ENCODE measurements at regions not wholly inside any gene's neighbourhood (a gene's known extent, or its start where the extent isn't known, plus 50 kb on each side); places are given as distances from the start of the nearest gene placed in this dataset.

DNA sequence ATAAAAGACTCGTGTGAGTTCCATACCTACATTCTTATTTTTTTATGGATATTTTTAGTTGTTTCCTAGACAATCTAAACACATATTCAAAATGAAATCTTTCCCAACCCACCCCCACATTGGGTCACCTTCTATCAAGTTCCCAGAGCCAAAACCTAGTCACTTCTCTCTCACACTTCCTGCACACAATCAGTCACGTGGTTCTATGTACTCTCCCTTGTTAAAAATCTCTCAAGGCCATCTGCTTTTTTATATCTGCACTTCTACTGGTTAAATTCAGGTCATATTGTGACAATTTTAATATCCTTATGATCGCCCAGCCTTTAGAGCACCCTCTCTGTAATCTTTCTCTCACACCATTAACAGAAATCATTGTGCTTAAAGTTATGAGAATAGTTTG lies 175.0 kb upstream of the SYT10 start:
- Histone ChIP-seq H2AFZ (ENCODE audit: low read length) (no peak overlapping the region), H3K9me2 (replicated peaks; ENCODE audit: insufficient read depth, low read length) (no peaks in the 10 kb centered on the region), H3K4me3 (ENCODE audit: low read length) (no peak overlapping the region), H3K4me1 (ENCODE audit: low read length) (no peaks in the 10 kb centered on the region), H3K9me3 (replicated peaks; ENCODE audit: insufficient read depth, low read length) (no peaks in the 10 kb centered on the region), H3K4me2 (ENCODE audit: low read depth, low read length) (no peak overlapping the region), H4K20me1 (ENCODE audit: insufficient read depth, low read length) (no peaks in the 10 kb centered on the region), H3K36me3 (replicated peaks; ENCODE audit: insufficient read depth, low read length) (no peaks in the 10 kb centered on the region), H3K9ac (ENCODE audit: low read length) (no peak overlapping the region), H3K27ac (ENCODE audit: low read length) (no peak overlapping the region), H3F3A (ENCODE audit: insufficient read depth, low read length) (no peaks in the 10 kb centered on the region), H3K79me2 (ENCODE audit: low read length) (no peaks in the 10 kb centered on the region), H3K27me3 (replicated peaks; ENCODE audit: insufficient read depth, low read length) (no peaks in the 10 kb centered on the region)
- DNase-seq: no peak
- TF ChIP-seq EZH2 (optimal IDR thresholded peaks at IDR 0.05; ENCODE audit: low read depth, low read length) (no peak), EZH2phosphoT487 (IDR thresholded peaks at IDR 0.05; ENCODE audit: low read length) (no peak), CTCF (IDR thresholded peaks at IDR 0.05; ENCODE audit: low read length) (no peak)

DNA sequence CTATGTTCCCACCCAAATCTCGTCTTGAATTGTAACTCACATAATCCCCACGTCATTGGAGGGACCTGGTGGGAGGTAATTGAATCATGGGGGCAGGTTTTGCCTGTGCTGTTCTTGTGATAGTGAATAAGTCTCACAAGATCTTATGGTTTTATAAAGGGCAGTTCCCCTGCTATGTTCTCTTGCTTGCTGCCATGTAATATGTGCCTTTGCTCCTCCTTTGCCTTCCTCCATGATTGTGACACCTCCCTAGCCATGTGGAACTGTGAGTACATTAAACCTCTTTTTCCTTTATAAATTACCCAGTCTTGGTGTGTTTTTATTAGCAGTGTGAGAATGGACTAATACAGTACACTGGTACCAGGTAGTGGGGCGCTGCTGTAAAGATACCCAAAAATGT lies 177.6 kb upstream of the SYT10 start:
- no peak overlapping the region for H3K4me2 ChIP-seq (ENCODE audit: low read depth, low read length)
- H3K79me2 ChIP-seq (ENCODE audit: low read length): no peaks in the 10 kb centered on the region
- H3K27me3 ChIP-seq (replicated peaks; ENCODE audit: insufficient read depth, low read length): no peaks in the 10 kb centered on the region
- no peak overlapping the region for H3K27ac ChIP-seq (ENCODE audit: low read length)
- no peaks in the 10 kb centered on the region for H3K4me1 ChIP-seq (ENCODE audit: low read length)
- H4K20me1 ChIP-seq (ENCODE audit: insufficient read depth, low read length): no peaks in the 10 kb centered on the region
- H3K9me3 ChIP-seq (replicated peaks; ENCODE audit: insufficient read depth, low read length): no peaks in the 10 kb centered on the region
- TF ChIP-seq EZH2 (optimal IDR thresholded peaks at IDR 0.05; ENCODE audit: low read depth, low read length): no peak
- TF ChIP-seq EZH2phosphoT487 (IDR thresholded peaks at IDR 0.05; ENCODE audit: low read length): no peak
- no peak for TF ChIP-seq CTCF (IDR thresholded peaks at IDR 0.05; ENCODE audit: low read length)
- H3K9ac ChIP-seq (ENCODE audit: low read length): no peak overlapping the region
- no peaks in the 10 kb centered on the region for H3K9me2 ChIP-seq (replicated peaks; ENCODE audit: insufficient read depth, low read length)
- H3K36me3 ChIP-seq (replicated peaks; ENCODE audit: insufficient read depth, low read length): no peaks in the 10 kb centered on the region
- no peak overlapping the region for H2AFZ ChIP-seq (ENCODE audit: low read length)
- no peak for DNase-seq
- H3F3A ChIP-seq (ENCODE audit: insufficient read depth, low read length): no peaks in the 10 kb centered on the region
- H3K4me3 ChIP-seq (ENCODE audit: low read length): no peak overlapping the region

DNA sequence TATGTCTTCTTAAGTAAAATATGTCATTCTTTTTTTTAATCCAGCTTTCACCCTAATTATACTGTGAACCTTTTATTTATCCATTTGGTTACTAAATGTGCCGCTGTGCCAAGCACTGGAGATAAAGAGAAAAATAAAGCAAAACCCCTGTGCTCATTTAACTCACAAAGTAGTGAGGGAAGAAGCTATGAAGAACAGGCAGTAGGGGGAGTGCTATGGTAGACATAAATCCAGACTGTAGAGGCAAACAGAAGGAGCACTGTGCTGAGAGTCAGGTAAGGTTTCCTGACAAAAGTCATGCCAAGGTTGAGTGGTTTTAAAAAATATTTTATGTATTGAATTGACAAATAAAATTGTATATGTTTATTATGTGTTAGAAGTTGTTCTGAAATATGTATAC lies 188.5 kb upstream of the SYT10 start:
- H3K27ac ChIP-seq (ENCODE audit: low read length): no peak overlapping the region
- no peak for TF ChIP-seq EZH2phosphoT487 (IDR thresholded peaks at IDR 0.05; ENCODE audit: low read length)
- no peak for TF ChIP-seq EZH2 (optimal IDR thresholded peaks at IDR 0.05; ENCODE audit: low read depth, low read length)
- peak; percentile 35 for TF ChIP-seq CTCF (IDR thresholded peaks at IDR 0.05; ENCODE audit: low read length)
- no peak overlapping the region for H3K4me2 ChIP-seq (ENCODE audit: low read depth, low read length)
- DNase-seq: peak; percentile 21
- no peaks in the 10 kb centered on the region for H3K79me2 ChIP-seq (ENCODE audit: low read length)
- H3K4me3 ChIP-seq (ENCODE audit: low read length): no peak overlapping the region
- no peak overlapping the region for H3K9ac ChIP-seq (ENCODE audit: low read length)
- H3K9me2 ChIP-seq (replicated peaks; ENCODE audit: insufficient read depth, low read length): no peaks in the 10 kb centered on the region
- no peaks in the 10 kb centered on the region for H3K9me3 ChIP-seq (replicated peaks; ENCODE audit: insufficient read depth, low read length)
- no peaks in the 10 kb centered on the region for H3K4me1 ChIP-seq (ENCODE audit: low read length)
- no peaks in the 10 kb centered on the region for H3K36me3 ChIP-seq (replicated peaks; ENCODE audit: insufficient read depth, low read length)
- no peaks in the 10 kb centered on the region for H3F3A ChIP-seq (ENCODE audit: insufficient read depth, low read length)
- peaks cover 7% of the 10 kb centered on the region; the same call in 1 of the 2 replicates for H3K27me3 ChIP-seq (replicated peaks; ENCODE audit: insufficient read depth, low read length)
- no peaks in the 10 kb centered on the region for H4K20me1 ChIP-seq (ENCODE audit: insufficient read depth, low read length)
- H2AFZ ChIP-seq (ENCODE audit: low read length): no peak overlapping the region
